Brain microvascular endothelial cell (primary cell): ENCODE measurements at regions not wholly inside any gene's neighbourhood (a gene's known extent, or its start where the extent isn't known, plus 50 kb on each side); places are given as distances from the start of the nearest gene placed in this dataset.

Experiments
- DNase-seq: peaks from one replicate; pipeline ENCODE4 v3.0.0-alpha.2; 2020
- H3K27ac ChIP-seq: fragments of 250-450 bp; sonication (Bioruptor Pico); 2 replicates; pipeline ENCODE4 v1.5.1; 2020; ENCODE audit warnings: mild to moderate bottlenecking, moderate library complexity
- H3K27me3 ChIP-seq: fragments of 250-450 bp; sonication (Bioruptor Pico); replicated peaks from 2 replicates; pipeline ENCODE4 v1.5.1; 2020; ENCODE audit warnings: mild to moderate bottlenecking
- H3K36me3 ChIP-seq: fragments of 250-450 bp; sonication (Bioruptor Pico); replicated peaks from 2 replicates; pipeline ENCODE4 v1.5.1; 2020; ENCODE audit warnings: mild to moderate bottlenecking
- H3K4me3 ChIP-seq: 2 replicates; pipeline ENCODE4 v1.5.1; 2011; ENCODE audit warnings: low read depth, mild to moderate bottlenecking, control low read depth, low read length, moderate library complexity
- in situ Hi-C: cut with HindIII; loops from 2 replicates; pipeline ENCODE4 v1.10.0; 2017; ENCODE audit warnings: low sequenced_read_pairs, low pct_ligation_motif_present
- TF ChIP-seq, protein P1 (sequence below): IDR thresholded peaks from 2 replicates; pipeline ENCODE4 v1.5.1; 2011; ENCODE audit warnings: low read depth, mild to moderate bottlenecking, moderate library complexity, low read length, control low read depth, inconsistent platforms; ENCODE audit errors: missing control alignments

DNA sequence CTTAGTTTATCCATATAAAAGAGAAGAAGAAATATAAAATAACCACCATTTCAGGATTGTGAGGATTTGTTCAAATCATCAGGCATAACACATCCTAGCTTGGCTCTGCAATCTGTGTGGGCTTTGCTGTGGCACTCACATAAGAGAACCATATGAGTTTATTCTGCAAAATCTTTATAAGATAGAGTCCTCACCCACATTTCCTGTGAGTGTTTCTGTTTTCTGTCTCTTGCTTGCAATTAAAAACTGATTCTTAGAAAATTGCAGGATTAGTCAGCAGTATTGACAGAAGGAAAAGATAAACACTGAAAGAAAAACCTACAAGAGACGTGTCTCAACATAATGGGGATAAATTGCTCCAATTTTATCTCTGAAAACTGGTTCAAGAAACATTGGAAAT, 258.5 kb downstream of the RND3 start:
- H3K36me3 ChIP-seq, result no peaks in the 10 kb centered on the region
- H3K27me3 ChIP-seq, result no peaks in the 10 kb centered on the region
- H3K4me3 ChIP-seq, result no peak overlapping the region
- H3K27ac ChIP-seq, result no peak overlapping the region
- in situ Hi-C loops, result no loop called here
- no peak for DNase-seq
- TF ChIP-seq, protein P1, sequence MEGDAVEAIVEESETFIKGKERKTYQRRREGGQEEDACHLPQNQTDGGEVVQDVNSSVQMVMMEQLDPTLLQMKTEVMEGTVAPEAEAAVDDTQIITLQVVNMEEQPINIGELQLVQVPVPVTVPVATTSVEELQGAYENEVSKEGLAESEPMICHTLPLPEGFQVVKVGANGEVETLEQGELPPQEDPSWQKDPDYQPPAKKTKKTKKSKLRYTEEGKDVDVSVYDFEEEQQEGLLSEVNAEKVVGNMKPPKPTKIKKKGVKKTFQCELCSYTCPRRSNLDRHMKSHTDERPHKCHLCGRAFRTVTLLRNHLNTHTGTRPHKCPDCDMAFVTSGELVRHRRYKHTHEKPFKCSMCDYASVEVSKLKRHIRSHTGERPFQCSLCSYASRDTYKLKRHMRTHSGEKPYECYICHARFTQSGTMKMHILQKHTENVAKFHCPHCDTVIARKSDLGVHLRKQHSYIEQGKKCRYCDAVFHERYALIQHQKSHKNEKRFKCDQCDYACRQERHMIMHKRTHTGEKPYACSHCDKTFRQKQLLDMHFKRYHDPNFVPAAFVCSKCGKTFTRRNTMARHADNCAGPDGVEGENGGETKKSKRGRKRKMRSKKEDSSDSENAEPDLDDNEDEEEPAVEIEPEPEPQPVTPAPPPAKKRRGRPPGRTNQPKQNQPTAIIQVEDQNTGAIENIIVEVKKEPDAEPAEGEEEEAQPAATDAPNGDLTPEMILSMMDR, result no peak

DNA sequence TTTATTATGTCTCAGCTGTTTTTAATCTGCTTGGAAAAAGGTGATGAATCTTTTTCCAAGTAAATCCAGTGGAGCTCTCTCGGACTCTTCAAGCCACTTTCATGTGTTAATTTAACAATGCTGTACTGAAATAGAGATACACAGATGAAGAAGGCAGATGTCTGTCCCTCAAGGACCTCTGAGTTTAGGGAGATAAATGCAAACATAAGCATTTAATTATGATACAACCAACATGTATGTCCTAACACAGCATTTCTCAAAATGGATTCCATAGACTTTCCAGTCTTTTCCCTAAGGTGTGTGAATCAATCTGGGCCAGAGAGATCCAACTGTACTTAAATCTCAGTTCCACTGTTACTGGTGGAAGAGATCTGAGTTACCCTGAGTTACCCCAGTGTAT, 262.4 kb downstream of the RND3 start:
- no peak for DNase-seq
- H3K27ac ChIP-seq, result no peak overlapping the region
- TF ChIP-seq, protein P1, result no peak
- in situ Hi-C loops, result no loop called here
- no peaks in the 10 kb centered on the region for H3K36me3 ChIP-seq
- no peak overlapping the region for H3K4me3 ChIP-seq
- H3K27me3 ChIP-seq, result no peaks in the 10 kb centered on the region

DNA sequence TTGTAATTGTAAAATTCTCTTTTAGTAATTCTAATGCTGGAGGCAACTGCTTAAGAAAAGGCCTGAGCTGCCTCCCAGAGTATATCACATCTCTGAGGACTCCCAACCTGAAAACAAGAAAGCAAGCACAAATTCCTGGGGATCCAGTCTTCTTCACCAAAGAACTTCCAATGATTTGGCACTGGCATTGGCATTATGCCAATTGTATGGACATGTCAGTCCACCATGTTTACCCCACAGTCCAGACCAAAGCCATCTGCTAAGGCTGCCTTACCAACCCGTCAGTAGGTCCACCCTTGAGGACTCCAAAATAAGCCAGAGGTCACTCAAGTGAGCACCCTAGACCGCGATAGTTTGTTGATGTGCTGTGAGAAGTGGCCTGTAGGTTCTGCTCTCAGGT, 263.1 kb downstream of the RND3 start:
- in situ Hi-C loops, result no loop called here
- no peaks in the 10 kb centered on the region for H3K36me3 ChIP-seq
- TF ChIP-seq, protein P1, result no peak

DNA sequence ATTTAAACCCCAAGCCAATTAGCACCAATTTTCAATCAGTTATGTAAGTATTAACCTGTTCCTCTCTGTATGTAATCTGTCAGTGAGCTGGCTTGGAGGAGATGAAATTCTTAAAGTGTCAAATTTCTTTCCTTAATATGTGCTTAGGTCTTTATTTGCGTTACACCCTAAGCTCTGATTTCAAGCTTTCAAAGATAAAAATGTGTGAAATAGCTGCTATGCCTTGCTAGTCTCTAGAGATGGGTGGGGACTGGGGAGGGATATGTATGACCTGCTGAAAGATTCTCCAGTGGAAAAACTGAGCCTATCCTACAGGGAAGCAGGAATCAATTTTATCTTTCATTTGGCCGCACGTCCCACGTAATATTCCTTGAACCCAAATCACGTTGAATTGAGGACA, 264.5 kb downstream of the RND3 start:
- TF ChIP-seq, protein P1, result no peak
- H3K4me3 ChIP-seq, result no peak overlapping the region
- in situ Hi-C loops, result no loop called here

More for the DNA sequence above, 263.1 kb downstream of the RND3 start:
- H3K27ac ChIP-seq, result no peak overlapping the region
- no peak for DNase-seq
- no peak overlapping the region for H3K4me3 ChIP-seq
- H3K27me3 ChIP-seq, result no peaks in the 10 kb centered on the region

DNA sequence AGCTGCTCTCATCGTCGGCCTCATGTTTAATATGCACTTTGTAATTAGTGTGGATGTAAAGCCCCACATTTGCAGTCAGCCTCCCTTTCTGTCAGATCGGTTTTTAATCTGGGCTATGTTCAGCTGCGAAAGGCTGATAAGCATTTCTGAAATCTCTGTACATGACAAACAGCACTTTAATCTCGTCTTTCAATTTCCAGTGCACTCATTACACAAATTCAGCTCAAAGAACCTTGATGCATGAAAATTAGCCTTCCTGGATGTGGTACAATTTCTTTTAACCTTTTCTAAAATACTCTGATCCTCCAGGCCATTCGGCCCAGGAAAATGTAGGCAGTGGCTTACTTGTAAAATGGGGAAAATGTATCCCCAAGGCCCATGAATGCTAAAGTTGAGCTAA, 265.1 kb downstream of the RND3 start:
- in situ Hi-C loops, result no loop called here
- no peaks in the 10 kb centered on the region for H3K27me3 ChIP-seq
- TF ChIP-seq, protein P1, result no peak
- H3K4me3 ChIP-seq, result no peak overlapping the region
- DNase-seq, result no peak
- no peak overlapping the region for H3K27ac ChIP-seq
- H3K36me3 ChIP-seq, result no peaks in the 10 kb centered on the region

More for the DNA sequence above, 264.5 kb downstream of the RND3 start:
- no peak for DNase-seq
- Histone ChIP-seq H3K27me3 (no peaks in the 10 kb centered on the region), H3K36me3 (no peaks in the 10 kb centered on the region), H3K27ac (no peak overlapping the region)

DNA sequence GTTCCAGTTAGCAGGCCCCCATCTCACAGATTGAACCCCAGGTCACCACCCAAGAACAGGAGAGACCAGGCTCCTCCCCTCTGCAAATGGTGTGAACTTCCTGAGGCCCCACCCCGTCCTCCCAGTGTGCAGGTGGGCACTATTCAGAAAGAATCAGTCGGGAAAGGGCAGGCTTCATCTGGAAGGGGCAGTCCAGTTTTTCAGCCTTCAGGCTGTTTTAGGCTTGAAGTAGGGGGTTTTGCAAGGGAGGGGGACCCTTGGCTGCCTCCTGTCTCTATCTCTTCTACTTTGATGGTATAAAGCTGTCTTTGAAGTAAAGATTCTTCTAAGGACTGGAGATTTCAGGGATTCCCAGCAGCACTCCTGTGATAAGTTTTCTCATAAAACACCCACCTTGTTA, 267.6 kb downstream of the RND3 start:
- TF ChIP-seq, protein P1, result no peak
- DNase-seq, result no peak
- no peak overlapping the region for H3K4me3 ChIP-seq
- no peak overlapping the region for H3K27ac ChIP-seq
- in situ Hi-C loops, result no loop called here
- no peaks in the 10 kb centered on the region for H3K27me3 ChIP-seq
- no peaks in the 10 kb centered on the region for H3K36me3 ChIP-seq
